ENCODE measurements at regions not wholly inside any gene's neighbourhood (a gene's known extent, or its start where the extent isn't known, plus 50 kb on each side); places are given as distances from the start of the nearest gene placed in this dataset.

DNA sequence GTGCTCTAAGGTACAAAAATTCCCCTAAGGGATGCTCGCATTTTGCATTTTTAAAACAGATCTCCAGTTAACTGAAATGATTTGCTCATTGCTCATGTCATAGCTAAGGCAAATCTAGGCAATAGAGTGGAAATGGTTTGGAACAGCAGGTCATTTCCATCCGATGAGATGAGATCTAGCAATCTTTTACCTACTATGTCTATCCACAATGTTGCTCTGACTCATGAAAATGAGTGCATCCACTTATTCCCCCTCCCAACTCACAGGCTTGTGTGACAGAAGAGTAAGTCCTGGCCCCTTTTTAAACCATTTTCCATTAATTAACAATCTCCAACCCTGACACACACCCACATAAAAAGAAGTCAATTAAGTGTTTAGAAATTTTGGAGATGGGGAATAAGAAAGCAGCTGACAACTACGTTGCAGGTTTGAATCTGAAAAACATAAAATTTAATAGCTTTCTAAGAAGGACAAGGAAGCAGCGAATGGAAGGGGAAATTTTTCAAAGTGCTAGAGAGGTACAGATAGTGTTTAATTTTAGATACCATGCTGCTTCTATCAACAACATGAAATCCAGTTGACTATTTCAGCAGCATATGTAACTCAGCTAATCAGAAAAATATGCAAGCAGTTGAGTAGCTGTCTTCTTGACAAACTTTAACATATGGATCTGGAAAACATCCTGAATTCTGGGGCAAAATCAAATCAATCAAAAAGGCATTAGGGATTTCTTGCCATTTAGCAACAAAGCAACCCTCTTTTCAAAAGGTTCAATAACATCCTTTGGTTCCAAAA is 112.0 kb downstream of the TMCO5A start:
- no peak for FAIRE-seq

DNA sequence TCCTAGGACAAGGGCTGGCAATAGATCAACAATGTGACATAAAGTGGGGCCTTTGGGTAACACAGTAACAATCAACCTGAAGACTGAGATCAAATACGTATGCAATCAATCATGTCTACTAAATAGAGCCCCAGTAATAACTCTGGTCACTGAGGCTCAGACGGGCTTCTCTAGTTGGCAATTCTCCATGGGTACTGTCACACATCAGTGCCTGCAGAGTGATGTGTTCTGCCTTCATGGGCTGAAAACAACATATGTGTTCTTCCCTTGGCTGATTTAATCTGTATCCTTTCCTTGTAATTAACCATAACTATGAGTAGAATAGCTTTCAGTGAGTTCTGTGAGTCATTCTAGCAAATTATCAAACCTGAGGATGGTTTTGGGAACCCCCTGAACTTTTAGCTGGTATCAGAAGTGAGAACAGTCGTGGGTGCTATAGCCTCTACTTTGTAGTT is 113.6 kb downstream of the TMCO5A start:
- no peak for FAIRE-seq

DNA sequence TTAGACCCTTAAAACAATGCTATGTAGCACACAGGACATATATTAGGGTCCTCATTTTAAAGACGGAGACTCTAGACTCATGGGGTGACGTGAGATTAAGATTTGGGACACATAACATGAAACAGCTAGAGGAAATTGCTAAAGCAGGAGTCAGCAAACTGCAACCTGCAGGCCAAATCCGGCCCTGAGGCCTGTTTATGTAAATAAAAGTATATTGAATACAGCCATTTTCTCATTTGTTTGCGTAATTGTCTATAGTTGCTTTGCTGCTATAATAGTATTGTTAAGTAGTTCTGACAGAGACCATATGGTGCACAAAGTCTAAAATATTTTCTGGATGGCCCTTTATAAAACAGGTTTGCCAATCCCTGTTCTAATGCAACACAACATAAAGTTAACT is 115.5 kb downstream of the TMCO5A start:
- FAIRE-seq, result no peak

DNA sequence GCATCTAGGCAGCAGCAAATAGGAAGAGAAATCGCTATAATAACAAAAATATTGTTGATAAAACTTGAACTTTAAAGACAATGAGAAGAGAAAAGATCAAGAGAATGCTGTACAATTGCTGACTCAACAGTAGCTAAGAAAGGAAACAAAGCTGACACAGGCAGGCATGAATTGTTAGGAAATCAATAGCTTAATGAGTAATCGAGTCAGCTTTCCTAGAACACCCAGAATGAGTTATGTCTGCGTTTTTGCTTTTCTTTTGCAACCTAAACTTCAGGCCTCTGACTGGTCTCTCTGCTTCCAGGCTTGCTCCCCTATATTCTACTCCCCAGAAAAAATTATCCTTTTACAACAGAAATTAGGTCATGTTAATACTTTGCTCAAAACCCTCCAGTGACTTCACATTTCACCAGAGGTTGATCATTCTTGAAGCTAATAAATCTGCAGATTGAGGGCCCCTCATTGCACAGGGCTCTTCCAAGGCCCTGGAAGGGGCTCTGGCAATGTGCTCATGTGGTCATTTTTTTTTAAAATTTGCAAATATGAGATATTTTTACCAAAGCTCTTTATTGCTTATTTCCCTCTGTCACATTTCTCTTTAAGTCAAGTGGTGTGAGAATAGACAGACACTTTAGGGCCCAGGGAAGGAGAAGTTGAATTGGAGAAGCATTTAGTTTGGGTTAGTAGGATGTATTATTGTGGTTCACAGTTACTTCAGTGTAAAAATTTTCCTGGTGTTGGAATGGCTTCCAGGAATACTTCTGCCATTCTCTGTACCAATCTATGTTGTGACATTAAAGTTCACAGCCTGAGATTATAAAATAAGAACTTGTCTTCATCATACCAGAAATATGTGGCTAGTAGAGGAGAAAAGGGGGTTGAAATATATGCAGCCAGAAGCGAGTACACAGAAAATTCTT is 116.3 kb downstream of the TMCO5A start:
- FAIRE-seq, result no peak

DNA sequence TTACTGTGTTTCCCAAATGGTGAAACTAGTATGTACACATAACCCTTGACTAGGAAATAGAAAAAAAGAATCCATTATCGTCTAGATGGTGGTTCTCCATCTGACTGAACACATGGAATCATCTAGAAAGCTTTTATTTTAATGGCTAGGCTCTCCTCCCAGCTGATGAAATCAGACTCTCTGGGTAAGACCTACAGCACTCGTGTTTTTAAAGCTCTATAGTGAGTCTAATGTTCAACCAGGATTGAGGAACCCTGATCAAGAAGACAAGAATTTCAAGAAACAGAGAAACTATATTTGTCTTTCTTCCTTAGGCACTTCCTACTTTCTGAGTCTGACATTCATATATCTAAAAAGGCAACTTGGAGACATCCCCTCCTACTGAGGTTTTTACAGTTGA is 118.8 kb downstream of the TMCO5A start:
- no peak for FAIRE-seq

DNA sequence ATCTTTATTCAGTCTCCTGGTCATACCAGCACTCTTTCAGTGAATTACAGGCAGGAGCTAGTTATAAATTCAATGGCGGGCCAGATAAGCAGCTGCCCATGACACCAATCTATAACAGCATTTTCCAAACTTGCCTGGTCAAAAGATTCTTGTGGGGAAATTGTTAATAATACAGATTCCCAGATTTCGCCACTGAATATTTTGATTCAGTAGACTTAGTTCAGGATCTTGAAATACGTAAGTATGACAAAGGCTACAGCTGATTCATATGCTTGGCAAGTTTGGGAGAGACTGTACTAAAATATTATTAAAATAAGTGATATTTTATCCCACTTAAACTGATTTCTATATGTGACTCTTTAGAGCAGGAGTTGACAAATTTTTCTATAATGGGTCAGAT is 119.3 kb downstream of the TMCO5A start:
- FAIRE-seq, result no peak

DNA sequence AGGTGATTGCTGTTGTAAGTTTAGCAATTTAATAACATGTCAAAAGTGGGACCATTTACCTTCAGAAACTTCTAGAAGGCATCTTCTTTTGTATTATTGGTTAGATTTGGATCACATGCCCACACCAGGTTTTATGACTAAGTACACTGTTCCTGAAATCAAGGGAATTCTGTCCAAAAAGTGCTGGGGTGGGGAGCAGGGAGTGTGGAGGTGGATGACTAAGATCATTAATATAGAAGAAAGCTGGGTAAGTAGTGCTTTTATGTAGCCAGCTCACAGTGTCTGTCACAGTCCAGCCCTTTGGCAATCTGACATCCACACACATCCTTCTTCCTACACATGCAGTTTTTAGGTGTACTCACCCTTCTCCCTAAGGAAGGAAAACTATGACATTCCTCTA is 120.0 kb downstream of the TMCO5A start:
- FAIRE-seq, result no peak

DNA sequence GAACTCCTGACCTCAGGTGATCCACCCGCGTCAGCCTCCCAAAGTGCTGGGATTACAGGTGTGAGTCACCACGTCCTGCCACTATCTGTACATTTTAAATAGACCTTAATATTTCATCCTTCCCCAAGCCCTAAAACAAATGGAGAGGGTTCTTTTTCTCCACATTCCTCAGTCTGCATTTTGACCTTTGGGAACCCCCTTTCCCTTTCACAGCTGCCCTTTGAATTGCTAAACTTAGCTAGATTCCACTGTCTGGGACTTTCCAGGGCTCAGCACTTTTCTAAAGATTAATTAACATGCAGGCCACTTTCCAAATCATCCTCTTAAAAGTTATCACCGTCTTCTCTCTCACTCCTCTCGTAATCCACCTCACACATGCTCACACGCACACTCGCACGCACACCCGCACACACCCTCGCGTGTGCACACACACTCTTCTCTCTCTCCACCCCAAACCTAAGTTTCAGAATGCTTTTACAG is 124.2 kb downstream of the TMCO5A start:
- FAIRE-seq, result no peak

DNA sequence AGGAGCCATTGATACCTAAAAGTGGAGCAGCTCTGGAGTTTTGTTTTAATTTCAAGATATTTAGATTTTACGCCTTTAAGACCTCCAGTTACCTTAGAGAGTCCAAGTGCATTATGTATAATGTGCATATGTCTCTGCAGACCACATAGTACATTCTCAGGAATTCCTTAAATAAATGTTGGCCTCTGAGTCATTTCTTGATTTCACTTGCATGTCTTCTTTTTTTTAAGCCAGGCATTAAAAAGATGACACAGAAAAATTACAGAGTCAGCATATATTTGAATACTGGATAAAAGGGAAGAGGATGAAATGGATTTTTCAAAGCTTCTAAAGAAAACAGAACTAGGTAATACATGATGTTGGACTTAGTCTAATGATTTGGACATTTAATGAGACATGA is 125.2 kb downstream of the TMCO5A start:
- FAIRE-seq, result no peak

DNA sequence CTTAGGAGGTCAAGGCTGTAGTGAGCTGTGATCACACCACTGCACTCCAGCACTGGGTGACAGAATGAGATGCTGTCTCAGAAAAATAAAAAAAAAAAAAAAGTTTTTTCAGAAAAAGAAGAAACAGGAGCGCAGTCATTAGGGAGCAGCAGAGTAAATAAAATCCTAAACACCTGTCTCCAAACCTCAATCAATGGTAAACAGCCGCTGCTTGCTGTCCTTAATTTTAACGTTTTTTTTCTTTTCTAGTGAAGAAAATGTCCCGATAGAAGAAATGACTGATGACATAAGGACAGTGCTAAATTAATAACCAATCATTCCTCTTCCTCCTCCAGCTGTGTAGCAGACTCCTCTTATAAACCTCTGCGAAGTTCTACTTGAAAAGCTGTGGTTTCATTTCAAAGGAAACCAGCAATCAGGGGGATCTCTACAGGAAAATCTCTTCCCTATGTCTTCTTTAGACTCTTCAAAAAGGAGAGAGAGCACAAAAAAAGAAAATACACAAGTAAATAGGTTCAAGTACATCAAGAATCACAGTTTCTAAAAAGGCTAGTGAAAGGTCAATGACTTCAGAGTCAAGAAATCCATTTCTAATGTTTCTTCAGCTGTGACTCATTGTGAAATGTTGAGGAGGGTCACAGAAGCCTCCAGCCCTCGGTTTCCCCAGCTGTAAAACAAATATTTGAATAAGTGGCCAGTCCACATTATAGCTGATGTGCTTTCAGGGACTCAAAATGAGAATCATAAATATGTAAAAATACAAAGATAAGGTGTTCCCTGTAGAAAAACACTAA is 127.6 kb downstream of the TMCO5A start:
- FAIRE-seq, result no peak

DNA sequence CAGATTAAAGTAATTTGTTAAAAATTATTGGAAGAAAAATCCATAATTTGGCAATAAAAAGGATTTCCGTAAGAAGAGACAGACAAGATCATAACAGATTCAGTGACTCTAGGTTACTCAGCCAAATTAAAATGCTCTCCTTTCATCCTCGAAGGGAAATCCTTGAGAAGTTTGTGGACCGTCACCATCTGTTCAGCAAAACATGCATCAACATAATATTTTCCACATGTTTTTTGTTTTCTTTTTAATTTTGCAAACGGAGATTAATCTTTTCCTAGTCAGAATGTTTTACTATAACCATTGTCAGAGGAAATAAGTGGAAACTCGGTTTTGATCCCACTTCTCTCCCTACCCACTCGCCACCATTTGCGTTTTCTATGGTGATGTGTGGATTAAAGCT is 128.3 kb downstream of the TMCO5A start:
- no peak for FAIRE-seq

DNA sequence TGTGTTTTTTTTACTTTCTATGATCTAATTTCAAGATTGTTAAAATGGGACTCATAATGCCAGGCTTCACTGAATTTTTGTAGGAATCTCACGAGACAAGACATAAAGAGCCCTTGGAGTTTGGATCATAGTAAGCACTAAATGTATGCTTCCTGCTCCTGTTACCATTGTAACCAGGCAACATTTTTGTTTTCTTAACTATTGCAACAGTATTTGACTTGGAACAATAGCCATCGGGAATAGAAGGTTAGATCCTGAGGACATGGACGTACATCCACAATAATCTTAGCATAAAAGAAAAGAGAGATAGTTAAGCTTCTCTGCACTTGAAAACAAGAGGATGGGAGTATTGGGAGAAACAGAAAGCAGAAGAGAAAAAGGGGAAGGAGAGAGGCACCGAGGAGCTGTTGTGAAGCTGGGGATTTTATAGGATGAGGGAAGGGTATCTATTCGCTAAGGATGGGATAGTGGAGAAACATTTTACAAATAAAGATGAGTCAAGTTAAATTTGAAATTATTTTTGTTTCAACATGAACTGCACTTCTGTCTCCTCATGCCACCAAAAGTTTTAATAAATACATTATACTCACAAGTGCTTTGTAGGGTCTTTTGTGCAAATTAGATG is 131.4 kb downstream of the TMCO5A start:
- FAIRE-seq, result no peak

DNA sequence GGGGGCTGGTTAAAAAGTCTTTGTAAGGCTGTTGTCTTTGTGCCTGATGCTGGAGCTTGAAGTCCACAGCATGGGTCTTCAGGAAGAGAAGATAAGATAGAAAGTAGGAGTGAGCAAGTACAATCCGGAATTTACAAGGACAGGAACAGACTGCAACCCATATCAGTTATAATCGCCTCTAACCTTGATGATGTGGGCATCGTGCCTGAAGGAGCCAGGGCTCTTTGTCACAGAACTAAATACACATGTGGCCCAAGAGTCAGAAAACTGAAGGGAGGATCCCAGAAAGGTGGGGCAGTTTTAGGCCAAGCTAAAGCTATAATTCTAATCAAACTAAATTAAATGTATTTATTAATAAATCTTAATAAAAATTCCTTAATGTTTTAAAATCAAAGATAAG is 132.2 kb downstream of the TMCO5A start:
- FAIRE-seq, result no peak

DNA sequence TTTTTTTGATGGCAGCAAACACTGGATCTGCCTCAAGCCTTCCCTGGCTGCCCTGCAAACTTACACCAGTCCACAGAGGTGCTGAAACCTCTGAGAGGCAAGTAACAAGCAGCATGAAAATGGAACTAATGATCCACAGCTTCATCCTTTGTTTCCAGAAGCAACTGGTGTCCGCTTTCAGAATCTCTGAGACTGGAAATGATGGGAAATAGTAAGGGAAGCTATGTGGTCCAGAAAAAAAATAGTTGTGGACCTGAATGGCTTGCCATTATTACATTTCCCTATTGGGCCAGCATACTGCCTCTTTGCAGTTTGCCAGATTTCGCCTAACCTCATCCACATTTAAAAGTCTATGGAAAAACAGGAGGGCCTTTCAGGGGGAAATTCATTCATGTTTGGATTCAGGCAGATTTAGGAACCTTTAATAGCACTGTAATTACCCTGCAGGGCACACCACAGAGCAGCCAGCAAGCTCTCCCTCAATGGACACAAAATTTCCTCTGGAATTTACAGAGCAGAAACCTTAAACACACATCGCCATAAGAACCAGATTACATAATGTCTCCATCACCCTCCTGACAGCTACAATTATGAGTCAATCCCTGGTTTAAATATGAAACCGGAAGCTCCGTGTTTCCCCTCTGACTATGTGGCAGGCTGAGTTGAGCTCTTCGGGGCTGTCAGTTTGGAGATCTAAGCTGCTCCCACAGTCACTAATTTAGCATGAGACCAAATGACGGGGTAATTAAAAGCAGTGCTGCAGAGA is 134.4 kb downstream of the TMCO5A start:
- no peak for FAIRE-seq

DNA sequence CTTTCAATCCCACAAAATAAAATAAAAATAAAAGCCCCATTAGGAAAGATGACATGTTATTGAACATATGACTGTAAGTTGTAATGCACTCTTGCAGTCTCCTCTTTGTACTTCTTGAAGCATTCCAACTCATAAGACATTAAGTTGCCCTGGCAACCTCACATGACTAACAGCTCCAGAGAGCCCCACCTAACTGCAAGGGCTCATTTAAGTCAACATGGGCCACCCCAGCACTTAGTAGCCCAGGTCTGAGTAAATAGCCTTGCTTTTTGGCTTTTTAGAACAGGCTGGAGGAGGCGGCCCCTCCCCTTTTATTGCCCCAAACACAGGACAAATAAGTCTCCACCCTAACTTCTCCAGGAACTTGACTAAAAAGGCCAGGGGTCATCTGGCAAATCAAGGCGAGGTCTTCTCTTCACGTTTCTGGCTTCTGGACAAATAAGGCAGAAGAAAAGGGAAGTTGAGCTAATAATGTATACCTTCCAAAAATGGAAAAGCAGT is 135.1 kb downstream of the TMCO5A start:
- FAIRE-seq, result no peak

DNA sequence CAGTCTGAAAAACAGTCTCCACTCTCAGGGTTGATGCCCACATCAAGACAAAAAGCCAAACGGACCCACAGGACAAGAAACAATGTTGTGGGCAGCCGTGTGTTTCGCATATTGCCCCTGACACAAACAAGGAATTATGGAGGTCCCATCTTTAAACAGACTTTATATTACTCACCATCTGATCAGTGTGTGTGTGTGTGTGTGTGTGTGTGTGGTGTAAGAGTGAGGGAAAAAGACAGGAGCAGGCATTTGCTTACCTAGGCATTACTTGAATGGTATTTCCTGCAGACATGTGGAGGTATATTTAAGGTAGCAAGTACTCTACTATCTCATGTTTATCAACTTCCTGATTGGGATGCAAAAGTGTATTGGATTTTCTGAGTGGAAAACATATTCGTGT is 136.3 kb downstream of the TMCO5A start:
- no peak for FAIRE-seq

DNA sequence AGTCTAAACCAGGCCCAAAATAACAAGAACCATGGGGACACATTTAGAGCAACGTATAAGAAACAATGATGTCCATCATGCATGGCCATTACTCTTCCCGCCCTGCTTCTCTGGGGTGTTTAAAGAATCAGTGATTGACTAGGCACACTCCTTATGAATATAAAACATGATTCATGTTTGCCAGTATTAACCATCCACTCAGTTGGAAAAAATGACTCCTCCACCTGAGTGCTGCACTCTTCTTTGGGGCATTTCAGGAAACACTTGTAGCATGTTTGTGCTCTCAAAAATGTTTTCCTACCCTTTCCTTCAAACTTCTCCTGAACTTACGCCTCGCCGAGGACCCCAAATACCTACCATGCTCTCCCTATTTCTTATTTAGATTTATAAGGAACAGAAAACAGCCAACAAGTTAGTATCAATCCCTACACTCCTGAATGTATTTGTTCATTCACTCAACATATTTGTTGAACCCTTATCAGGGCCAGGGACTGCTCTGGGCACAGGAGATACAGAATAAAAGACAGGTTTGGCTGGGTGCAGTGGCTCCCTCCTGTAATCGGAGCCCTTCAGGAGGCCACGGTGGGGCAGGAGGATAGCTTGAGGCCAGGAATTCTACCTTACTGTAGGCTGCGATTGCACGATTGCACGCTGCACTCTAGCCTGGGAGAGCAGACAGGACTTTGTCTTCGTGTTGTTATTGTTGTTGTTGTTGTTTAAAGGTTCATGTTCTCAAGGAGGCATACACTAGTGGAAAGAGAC is 137.0 kb downstream of the TMCO5A start:
- FAIRE-seq, result no peak

DNA sequence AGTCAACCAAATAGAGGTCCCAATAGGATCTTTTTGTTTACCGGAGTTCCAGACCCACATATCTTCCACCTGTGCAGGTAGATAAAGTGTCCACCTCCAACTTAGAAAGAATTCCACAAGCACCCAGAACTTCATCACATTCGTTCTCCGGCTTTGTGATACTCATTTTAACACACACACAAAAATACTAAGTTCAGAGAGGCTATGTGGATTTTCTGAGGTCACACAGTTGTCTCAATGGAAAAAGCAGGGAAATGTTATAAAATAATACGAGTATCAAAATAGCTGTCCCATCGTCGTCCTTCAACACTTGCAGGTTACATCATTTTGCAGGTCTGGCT is 137.5 kb downstream of the TMCO5A start:
- no peak for FAIRE-seq

DNA sequence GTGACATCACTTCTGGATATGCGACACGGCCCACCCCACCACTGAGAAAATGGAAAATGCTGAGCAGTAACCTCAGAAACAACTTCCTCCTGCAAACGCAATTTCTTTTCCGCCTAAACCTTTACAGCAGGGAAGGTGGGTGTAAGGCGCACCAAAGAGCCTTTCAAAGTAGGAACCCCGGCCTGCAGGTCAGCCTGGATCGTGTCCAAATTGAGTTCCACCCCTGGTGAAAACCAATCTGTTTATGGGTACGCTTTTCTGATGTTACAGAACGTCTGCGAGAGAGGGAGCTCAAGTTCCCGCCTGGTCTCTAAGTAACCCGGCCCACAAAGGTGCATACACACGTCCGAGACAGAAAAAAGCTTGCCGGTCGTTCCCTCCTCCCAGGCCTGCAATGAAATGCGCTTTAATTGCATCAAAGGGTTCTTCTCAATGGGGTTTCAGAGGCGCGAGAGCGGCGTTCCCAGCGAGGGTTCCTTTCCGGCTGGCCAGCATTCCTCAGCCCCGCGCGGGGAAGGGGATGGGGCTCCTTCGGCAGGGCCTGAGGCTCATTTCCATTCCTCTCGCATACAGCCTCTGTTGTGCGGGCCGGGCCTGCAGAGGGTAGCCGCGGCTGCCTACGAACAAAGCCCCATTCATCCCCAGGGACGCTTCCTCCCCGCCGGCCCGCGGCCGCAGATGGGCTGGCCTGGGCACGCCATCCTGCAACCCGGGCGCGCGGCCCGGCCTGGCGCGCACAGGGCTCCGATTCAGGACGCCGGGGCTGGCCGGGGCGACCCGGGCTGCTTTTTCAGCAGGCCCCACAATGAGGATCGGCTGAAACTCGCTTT is 138.1 kb downstream of the TMCO5A start:
- FAIRE-seq, result no peak

Measured in TTC549 (cell line).